Transverse colon (tissue), 4 donors: ENCODE measurements at regions not wholly inside any gene's neighbourhood (a gene's known extent, or its start where the extent isn't known, plus 50 kb on each side); places are given as distances from the start of the nearest gene placed in this dataset.

Experiments
- DNase-seq: peaks from one replicate; pipeline ENCODE4 v3.0.0-alpha.2; 2019
- H3K27ac ChIP-seq, 4 donors: fragments of 200-600 bp; sonication (generic); 2 replicates each; pipeline ENCODE4 v1.5.1; 2016 to 2018; ENCODE audit warnings: inconsistent platforms in 4 of 4
- H3K27me3 ChIP-seq: fragments of 200-600 bp; sonication (generic); 2 replicates; pipeline ENCODE4 v1.5.1; 2017; ENCODE audit warnings: inconsistent platforms
- H3K36me3 ChIP-seq, 4 donors: fragments of 200-600 bp; sonication (generic); 2 replicates each; pipeline ENCODE4 v1.5.1; 2017 to 2019; ENCODE audit warnings: inconsistent platforms in 4 of 4
- H3K4me1 ChIP-seq, 4 donors: fragments of 200-600 bp; sonication (generic); 2 replicates each; pipeline ENCODE4 v1.5.1; 2017 to 2020; ENCODE audit warnings: inconsistent platforms in 4 of 4
- H3K4me3 ChIP-seq, 4 donors: fragments of 200-600 bp; sonication (generic); 1 replicate in 1 of 4; 2 replicates in 3 of 4; pipeline versions ENCODE4 v1.5.1 to v1.6.1; 2017 to 2019; ENCODE audit warnings: inconsistent platforms in 4 of 4
- H3K9me3 ChIP-seq, 2 donors: fragments of 200-600 bp; sonication (generic); 2 replicates each; pipeline ENCODE4 v1.5.1; 2017 to 2019; ENCODE audit warnings: inconsistent platforms in 2 of 2
- EP300 ChIP-seq: sonication (generic); formaldehyde crosslinking; IDR thresholded peaks from one replicate; pipeline ENCODE4 v1.6.1; 2017; ENCODE audit warnings: antibody characterized with exemption, low read depth
- POLR2A ChIP-seq: fragments of 450-650 bp; IDR thresholded peaks from one replicate; pipeline ENCODE4 v1.6.1; 2016; ENCODE audit warnings: antibody characterized with exemption, mild to moderate bottlenecking, moderate library complexity
- POLR2AphosphoS5 ChIP-seq, 3 donors: sonication (generic); formaldehyde crosslinking; IDR thresholded peaks; one replicate each; pipeline ENCODE4 v1.6.1; 2016; ENCODE audit warnings: antibody characterized with exemption in 3 of 3
- WGBS, 2 donors: methylation state at CpG; one replicate each; pipeline ENCODE4 v1.1.5; 2018; ENCODE audit warnings: low coverage in 1 of 2; 5-methylcytosine and 5-hydroxymethylcytosine counted together
- in situ Hi-C, 4 donors: fragments of 200-750 bp; cut with MboI; loops; one replicate each; pipeline versions ENCODE4 v1.15.0 to v1.15.1; 2017; ENCODE audit warnings: low sequenced_read_pairs in 3 of 4, low pct_ligation_motif_present in 1 of 4, low pct_unique_long_range_greater_than_20kb in 1 of 4
- intact Hi-C: fragments of 100-400 bp; cut with DNase I; formaldehyde crosslinking; loops from one replicate; pipeline ENCODE4 v1.15.1; 2023; ENCODE audit warnings: low total_unique reads
- TF ChIP-seq, protein P1 (sequence below), 5 experiments: fragments of 200-600 bp in 3 of 5; fragments of 450-650 bp in 2 of 5; sonication (generic) in 3 of 5; IDR thresholded peaks; 1 replicate in 2 of 5; 2 replicates in 3 of 5; pipeline ENCODE4 v1.5.1; 2016 to 2017; ENCODE audit warnings: antibody characterized with exemption in 5 of 5, inconsistent platforms in 3 of 5, mild to moderate bottlenecking in 2 of 5, moderate library complexity in 1 of 5

DNA sequence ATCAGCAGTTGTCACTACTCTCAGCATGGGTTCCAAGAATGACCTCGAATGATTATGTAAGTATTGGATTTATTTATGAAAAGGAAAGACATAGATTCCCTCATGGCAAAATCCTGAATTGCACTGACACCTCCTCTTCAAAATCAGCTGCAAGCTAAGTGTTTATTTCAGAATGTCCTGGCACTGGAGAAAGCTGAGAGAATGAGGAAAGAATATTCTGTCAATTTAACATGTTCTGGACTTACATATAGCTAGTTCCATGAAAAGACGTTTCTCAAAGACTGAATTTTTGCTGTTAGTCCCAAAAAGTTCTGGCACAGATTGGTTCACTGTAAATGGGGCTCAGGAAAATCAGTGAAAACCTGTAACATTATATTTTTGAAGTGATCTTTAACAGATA is 120.3 kb downstream of the NREP start:
- Histone ChIP-seq H3K27ac (no peak overlapping the region), H3K9me3 (no peaks in the 10 kb centered on the region), H3K27me3 (no peaks in the 10 kb centered on the region), H3K4me1 (no peaks in the 10 kb centered on the region), H3K36me3 (no peaks in the 10 kb centered on the region), H3K4me3 (no peak overlapping the region)
- intact Hi-C loops (no loop called here), in situ Hi-C loops (no loop called here)
- DNase-seq, result no peak
- 68 to 74% methylated on average over 2 of the region's 2 CpGs for WGBS, 2 donors
- TF ChIP-seq POLR2AphosphoS5 (IDR thresholded peaks at IDR 0.05) (no peak), EP300 (no peak), POLR2A (no peak)
- TF ChIP-seq, protein P1, sequence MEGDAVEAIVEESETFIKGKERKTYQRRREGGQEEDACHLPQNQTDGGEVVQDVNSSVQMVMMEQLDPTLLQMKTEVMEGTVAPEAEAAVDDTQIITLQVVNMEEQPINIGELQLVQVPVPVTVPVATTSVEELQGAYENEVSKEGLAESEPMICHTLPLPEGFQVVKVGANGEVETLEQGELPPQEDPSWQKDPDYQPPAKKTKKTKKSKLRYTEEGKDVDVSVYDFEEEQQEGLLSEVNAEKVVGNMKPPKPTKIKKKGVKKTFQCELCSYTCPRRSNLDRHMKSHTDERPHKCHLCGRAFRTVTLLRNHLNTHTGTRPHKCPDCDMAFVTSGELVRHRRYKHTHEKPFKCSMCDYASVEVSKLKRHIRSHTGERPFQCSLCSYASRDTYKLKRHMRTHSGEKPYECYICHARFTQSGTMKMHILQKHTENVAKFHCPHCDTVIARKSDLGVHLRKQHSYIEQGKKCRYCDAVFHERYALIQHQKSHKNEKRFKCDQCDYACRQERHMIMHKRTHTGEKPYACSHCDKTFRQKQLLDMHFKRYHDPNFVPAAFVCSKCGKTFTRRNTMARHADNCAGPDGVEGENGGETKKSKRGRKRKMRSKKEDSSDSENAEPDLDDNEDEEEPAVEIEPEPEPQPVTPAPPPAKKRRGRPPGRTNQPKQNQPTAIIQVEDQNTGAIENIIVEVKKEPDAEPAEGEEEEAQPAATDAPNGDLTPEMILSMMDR (IDR thresholded peaks at IDR 0.05), result no peak

DNA sequence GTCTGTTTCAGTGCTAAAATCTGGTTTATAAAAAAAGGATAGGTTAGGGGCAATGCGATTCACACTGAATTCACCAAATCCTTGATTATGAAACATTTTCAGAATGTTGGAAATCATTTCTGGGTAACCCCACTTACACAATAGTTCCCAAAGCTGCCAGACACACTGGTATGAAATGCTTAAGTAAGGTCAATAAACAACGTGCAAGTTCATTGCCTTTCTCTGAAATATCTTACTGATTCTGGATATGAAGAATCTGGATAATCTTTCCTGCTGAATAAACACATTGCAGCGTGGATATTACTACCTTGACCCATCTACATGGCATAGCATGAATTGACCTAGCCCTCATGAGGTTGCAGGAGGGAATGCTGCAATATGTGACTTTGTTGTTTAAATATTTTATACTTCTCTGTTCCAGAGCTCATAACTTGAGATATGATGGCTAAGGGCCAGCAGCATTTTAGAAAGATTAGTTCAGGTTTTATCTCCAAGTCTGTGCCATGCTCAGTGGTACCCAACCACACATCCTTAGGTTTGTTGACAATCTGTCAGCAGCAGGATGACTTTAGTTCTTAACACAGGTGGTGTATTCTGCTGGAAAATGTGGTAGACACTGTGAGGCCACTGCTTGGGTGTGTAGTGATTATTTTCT is 121.0 kb downstream of the NREP start:
- H3K36me3 ChIP-seq, result no peaks in the 10 kb centered on the region
- TF ChIP-seq POLR2A, result no peak
- no peak for TF ChIP-seq POLR2AphosphoS5 (IDR thresholded peaks at IDR 0.05)
- TF ChIP-seq EP300, result no peak
- TF ChIP-seq, protein P1 (IDR thresholded peaks at IDR 0.05), result no peak
- H3K4me3 ChIP-seq, result no peak overlapping the region
- H3K4me1 ChIP-seq, result no peaks in the 10 kb centered on the region
- no peaks in the 10 kb centered on the region for H3K27me3 ChIP-seq
- WGBS, 2 donors, result 58 to 60% methylated on average over 2 to 3 of the region's 3 CpGs
- no peaks in the 10 kb centered on the region for H3K9me3 ChIP-seq
- intact Hi-C loops, result no loop called here
- no peak for DNase-seq
- no peak overlapping the region for H3K27ac ChIP-seq
- in situ Hi-C loops, result no loop called here

DNA sequence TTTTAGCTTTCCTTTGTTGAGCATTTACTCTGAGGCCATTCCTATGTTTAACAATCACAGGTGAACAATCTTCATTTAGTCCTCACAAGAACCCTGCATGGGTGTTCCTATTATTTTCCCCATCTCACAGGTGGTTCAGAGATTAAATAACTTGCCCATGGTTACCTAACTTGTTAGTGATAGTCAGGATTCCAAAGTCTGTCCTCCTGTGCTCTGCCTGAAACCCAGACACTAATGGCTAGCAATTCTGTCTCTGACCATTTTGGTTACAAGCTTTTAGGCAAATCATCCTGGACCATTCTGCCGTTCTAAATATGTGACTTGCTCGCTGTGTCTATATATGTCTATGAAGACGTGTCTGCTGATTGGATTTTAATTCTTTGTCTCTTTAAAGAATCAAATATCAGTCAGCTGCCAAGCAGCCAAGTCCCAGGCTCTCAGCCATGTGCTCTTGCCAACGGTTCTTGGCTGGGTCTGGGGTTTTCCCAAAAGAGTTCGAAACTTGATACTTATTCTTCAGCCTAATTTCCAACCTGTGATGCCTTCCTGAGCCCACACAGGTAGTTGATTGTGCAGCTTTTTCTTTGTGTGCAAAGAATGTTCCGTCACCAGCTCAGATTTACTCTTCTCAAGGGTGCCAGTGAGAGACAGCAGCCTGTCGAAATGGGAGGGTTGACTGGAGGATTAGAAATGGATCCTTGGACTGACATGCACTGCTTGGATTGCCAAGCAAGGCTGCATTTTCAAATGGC is 121.7 kb downstream of the NREP start:
- H3K27ac ChIP-seq, result no peak overlapping the region
- H3K27me3 ChIP-seq, result no peaks in the 10 kb centered on the region
- intact Hi-C loops, result no loop called here
- no peak overlapping the region for H3K4me3 ChIP-seq
- no peaks in the 10 kb centered on the region for H3K4me1 ChIP-seq
- in situ Hi-C loops, result no loop called here
- DNase-seq, result no peak
- no peaks in the 10 kb centered on the region for H3K36me3 ChIP-seq
- H3K9me3 ChIP-seq, result no peaks in the 10 kb centered on the region
- 63 to 76% methylated on average over 4 to 7 of the region's 7 CpGs for WGBS, 2 donors
- TF ChIP-seq POLR2AphosphoS5 (IDR thresholded peaks at IDR 0.05) (no peak), EP300 (no peak), POLR2A (no peak)
- TF ChIP-seq, protein P1 (IDR thresholded peaks at IDR 0.05), result no peak

DNA sequence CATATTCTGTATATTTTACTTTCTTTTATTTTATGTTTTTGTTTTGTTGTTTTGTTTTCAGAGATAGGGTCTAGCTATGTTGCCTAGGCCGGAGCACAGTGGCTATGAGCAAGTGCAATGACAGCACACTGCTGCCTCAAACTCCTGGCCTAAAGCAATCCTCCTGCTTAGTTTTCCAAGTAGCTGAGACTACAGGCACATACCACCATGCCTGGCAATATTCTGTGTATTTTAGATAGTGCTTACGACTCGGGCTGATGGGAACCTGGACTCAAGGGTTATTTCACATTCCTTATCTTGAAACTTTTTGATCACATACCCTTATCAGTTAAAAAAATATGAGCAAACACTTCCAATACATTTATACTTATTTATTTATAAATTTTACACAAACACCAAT is 119.0 kb upstream of the STARD4 start:
- DNase-seq, result no peak
- H3K4me1 ChIP-seq, result no peaks in the 10 kb centered on the region
- no peak overlapping the region for H3K27ac ChIP-seq
- WGBS, 2 donors, result 62 to 66% methylated on average over 3 of the region's 3 CpGs
- in situ Hi-C loops (no loop called here), intact Hi-C loops (no loop called here)
- no peaks in the 10 kb centered on the region for H3K36me3 ChIP-seq
- no peaks in the 10 kb centered on the region for H3K27me3 ChIP-seq
- no peak for TF ChIP-seq POLR2A
- TF ChIP-seq POLR2AphosphoS5 (IDR thresholded peaks at IDR 0.05), result no peak
- TF ChIP-seq, protein P1 (IDR thresholded peaks at IDR 0.05), result no peak
- no peak for TF ChIP-seq EP300
- no peaks in the 10 kb centered on the region for H3K9me3 ChIP-seq
- no peak overlapping the region for H3K4me3 ChIP-seq
